SU-DHL-6 (cell line): ENCODE measurements at regions not wholly inside any gene's neighbourhood (a gene's known extent, or its start where the extent isn't known, plus 50 kb on each side); places are given as distances from the start of the nearest gene placed in this dataset.

Source experiments
- EZH2phosphoT487 ChIP-seq: fragments of 200-600 bp; sonication (generic), shearing (Covaris generic); conservative IDR thresholded peaks from 2 replicates; pipeline ENCODE4 v1.6.1; 2018; ENCODE audit warnings: mild to moderate bottlenecking, antibody characterized with exemption, low read length, moderate library complexity, mixed read lengths
- TF ChIP-seq, protein P1 (sequence below): fragments of 200-600 bp; sonication (generic); IDR thresholded peaks from one replicate; pipeline ENCODE4 v1.5.1; 2017; ENCODE audit warnings: antibody characterized with exemption, mild to moderate bottlenecking, low read length, moderate library complexity; ENCODE audit not compliant: insufficient read depth, poor library complexity, severe bottlenecking

DNA sequence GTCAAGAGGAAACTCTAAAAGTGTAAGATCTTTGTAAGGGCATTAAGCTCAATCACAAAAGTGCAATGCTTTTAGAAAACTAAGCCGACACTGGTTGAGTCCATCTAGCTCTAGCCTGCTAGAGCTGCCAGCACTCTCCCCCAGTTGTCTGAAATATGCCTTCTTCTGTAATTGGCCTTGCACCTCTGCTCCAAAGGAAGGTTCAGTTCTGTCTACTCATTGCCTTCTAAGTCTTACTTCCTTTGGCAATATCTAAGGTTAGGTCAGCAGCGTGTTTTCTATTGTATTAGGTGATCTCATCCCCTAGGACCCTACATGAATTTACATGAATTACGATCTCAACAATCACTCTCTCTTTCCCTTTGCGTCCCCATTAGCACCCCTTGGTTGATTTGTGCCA is 378.6 kb downstream of the CBLN4 start:
- no peak for TF ChIP-seq EZH2phosphoT487
- TF ChIP-seq, protein P1, sequence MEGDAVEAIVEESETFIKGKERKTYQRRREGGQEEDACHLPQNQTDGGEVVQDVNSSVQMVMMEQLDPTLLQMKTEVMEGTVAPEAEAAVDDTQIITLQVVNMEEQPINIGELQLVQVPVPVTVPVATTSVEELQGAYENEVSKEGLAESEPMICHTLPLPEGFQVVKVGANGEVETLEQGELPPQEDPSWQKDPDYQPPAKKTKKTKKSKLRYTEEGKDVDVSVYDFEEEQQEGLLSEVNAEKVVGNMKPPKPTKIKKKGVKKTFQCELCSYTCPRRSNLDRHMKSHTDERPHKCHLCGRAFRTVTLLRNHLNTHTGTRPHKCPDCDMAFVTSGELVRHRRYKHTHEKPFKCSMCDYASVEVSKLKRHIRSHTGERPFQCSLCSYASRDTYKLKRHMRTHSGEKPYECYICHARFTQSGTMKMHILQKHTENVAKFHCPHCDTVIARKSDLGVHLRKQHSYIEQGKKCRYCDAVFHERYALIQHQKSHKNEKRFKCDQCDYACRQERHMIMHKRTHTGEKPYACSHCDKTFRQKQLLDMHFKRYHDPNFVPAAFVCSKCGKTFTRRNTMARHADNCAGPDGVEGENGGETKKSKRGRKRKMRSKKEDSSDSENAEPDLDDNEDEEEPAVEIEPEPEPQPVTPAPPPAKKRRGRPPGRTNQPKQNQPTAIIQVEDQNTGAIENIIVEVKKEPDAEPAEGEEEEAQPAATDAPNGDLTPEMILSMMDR, result no peak
